Breast epithelium (tissue), 4 donors: ENCODE measurements at regions not wholly inside any gene's neighbourhood (a gene's known extent, or its start where the extent isn't known, plus 50 kb on each side); places are given as distances from the start of the nearest gene placed in this dataset.

Source experiments
- DNase-seq, 2 donors: peaks; one replicate each; pipeline ENCODE4 v3.0.0-alpha.2; 2019; ENCODE audit warnings: low spot score in 2 of 2
- H3K27ac ChIP-seq, 2 donors: fragments of 200-600 bp; sonication (generic) in 1 of 2; one replicate each; pipeline ENCODE4 v1.5.1; 2016 to 2019; ENCODE audit warnings: mild to moderate bottlenecking in 1 of 2
- H3K27me3 ChIP-seq, 2 donors: fragments of 200-600 bp; sonication (generic) in 1 of 2; one replicate each; pipeline versions ENCODE4 v1.5.1 to v1.6.0; 2017 to 2019; ENCODE audit warnings: control low read depth in 1 of 2, mild to moderate bottlenecking in 1 of 2
- H3K36me3 ChIP-seq: fragments of 200-600 bp; one replicate; pipeline ENCODE4 v1.5.1; 2019
- H3K4me1 ChIP-seq, 2 donors: fragments of 200-600 bp; sonication (generic); one replicate each; pipeline ENCODE4 v1.5.1; 2016 to 2019; ENCODE audit warnings: control low read depth in 1 of 2
- H3K4me3 ChIP-seq, 3 donors: fragments of 200-600 bp; sonication (generic); 1 replicate in 2 of 3; 2 replicates in 1 of 3; pipeline ENCODE4 v1.5.1; 2016 to 2019; ENCODE audit warnings: mild to moderate bottlenecking in 3 of 3, moderate library complexity in 2 of 3
- H3K9me3 ChIP-seq, 2 donors: fragments of 200-600 bp; sonication (generic) in 1 of 2; one replicate each; pipeline ENCODE4 v1.5.1; 2016 to 2019; ENCODE audit warnings: control low read depth in 1 of 2
- POLR2A ChIP-seq: fragments of 450-650 bp; IDR thresholded peaks from one replicate; pipeline ENCODE4 v1.6.1; 2016; ENCODE audit warnings: antibody characterized with exemption, mild to moderate bottlenecking, moderate library complexity
- POLR2AphosphoS5 ChIP-seq, 3 donors: sonication (generic); formaldehyde crosslinking; IDR thresholded peaks; one replicate each; pipeline ENCODE4 v1.6.1; 2017; ENCODE audit warnings: antibody characterized with exemption in 3 of 3
- intact Hi-C: fragments of 100-400 bp; cut with DNase I; formaldehyde crosslinking; loops from one replicate; pipeline ENCODE4 v1.15.1; 2023; ENCODE audit warnings: low total_unique reads
- TF ChIP-seq, protein P1 (sequence below), 3 donors: fragments of 450-650 bp; IDR thresholded peaks; one replicate each; pipeline ENCODE4 v1.5.1; 2016 to 2017; ENCODE audit warnings: antibody characterized with exemption in 3 of 3, mild to moderate bottlenecking in 3 of 3, moderate library complexity in 3 of 3

DNA sequence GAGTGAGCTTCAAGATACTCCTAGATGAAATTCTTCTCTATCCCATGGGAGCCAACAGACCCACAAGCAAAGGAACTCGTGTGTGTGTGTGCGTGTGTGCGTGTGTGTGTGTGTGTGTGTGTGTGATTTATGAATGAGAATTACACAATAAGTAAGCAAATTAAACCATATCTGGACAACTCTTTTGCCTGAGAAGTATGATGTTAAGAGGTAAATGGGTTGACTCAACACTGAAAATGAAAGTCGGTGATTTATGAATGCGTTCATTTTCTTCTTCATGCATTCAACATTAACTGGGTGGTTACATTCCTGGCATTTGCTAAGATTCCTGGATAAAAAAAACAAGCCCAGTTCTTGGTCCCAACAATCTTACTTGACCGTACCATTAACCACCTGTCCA, 171.3 kb upstream of the ZNF462 start:
- no peaks in the 10 kb centered on the region for H3K9me3 ChIP-seq
- TF ChIP-seq POLR2A (no peak), POLR2AphosphoS5 (IDR thresholded peaks at IDR 0.05) (no peak)
- TF ChIP-seq, protein P1, sequence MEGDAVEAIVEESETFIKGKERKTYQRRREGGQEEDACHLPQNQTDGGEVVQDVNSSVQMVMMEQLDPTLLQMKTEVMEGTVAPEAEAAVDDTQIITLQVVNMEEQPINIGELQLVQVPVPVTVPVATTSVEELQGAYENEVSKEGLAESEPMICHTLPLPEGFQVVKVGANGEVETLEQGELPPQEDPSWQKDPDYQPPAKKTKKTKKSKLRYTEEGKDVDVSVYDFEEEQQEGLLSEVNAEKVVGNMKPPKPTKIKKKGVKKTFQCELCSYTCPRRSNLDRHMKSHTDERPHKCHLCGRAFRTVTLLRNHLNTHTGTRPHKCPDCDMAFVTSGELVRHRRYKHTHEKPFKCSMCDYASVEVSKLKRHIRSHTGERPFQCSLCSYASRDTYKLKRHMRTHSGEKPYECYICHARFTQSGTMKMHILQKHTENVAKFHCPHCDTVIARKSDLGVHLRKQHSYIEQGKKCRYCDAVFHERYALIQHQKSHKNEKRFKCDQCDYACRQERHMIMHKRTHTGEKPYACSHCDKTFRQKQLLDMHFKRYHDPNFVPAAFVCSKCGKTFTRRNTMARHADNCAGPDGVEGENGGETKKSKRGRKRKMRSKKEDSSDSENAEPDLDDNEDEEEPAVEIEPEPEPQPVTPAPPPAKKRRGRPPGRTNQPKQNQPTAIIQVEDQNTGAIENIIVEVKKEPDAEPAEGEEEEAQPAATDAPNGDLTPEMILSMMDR (IDR thresholded peaks at IDR 0.05): no peak
- intact Hi-C loops: no loop called here
- no peaks in the 10 kb centered on the region for H3K4me1 ChIP-seq
- no peak overlapping the region for H3K4me3 ChIP-seq
- no peak overlapping the region for H3K27ac ChIP-seq
- DNase-seq: no peak
- no peaks in the 10 kb centered on the region for H3K27me3 ChIP-seq
- no peaks in the 10 kb centered on the region for H3K36me3 ChIP-seq

DNA sequence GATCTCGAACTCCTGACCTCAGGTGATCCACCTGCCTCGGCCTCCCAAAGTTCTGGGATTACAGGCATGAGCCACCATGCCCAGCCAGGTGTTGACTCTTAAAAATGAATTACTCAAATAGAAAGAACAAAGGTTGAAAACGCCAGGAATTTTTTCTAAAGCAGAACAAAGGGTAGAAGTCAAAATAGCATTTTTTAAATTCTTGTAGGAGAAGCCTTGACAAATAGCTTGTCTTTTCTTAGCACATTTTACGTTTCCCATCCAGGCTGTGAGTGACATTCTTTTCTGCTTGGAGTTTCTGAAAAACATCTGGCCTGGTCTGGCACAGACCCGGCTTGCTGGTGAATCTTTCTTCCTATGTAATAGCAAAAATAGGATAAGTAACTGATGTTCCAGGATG, 169.4 kb upstream of the ZNF462 start:
- Histone ChIP-seq H3K27ac (no peak overlapping the region), H3K9me3 (no peaks in the 10 kb centered on the region), H3K36me3 (no peaks in the 10 kb centered on the region), H3K4me1 (peaks cover 0 to 10% of the 10 kb centered on the region in 2 donors), H3K4me3 (no peak overlapping the region), H3K27me3 (no peaks in the 10 kb centered on the region)
- intact Hi-C loops: no loop called here
- TF ChIP-seq, protein P1 (IDR thresholded peaks at IDR 0.05): no peak
- TF ChIP-seq POLR2AphosphoS5 (IDR thresholded peaks at IDR 0.05) (no peak), POLR2A (no peak)
- DNase-seq: no peak

DNA sequence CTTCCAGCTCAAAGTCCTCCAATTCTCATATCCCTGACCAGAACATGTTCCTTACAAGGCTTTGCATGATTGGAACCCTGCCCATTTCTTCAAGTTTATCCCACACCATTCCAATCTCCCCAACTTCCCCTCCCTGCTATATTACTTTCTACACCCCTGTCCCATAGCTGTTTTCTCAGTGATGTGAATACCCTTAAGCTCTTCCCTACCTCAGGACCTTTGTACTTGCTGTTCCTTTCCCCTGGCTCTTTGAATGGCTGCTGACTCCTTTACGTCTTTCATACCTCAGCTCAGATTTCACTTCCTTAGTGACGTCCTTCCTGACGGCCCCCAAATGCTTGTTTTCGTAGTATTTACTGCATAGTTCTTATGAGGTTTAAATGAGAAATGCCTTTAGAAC, 166.2 kb upstream of the ZNF462 start:
- Histone ChIP-seq H3K27me3 (no peaks in the 10 kb centered on the region), H3K4me1 (peaks cover 0 to 10% of the 10 kb centered on the region in 2 donors), H3K9me3 (no peaks in the 10 kb centered on the region), H3K36me3 (no peaks in the 10 kb centered on the region), H3K4me3 (no peak overlapping the region), H3K27ac (no peak overlapping the region)
- TF ChIP-seq POLR2AphosphoS5 (IDR thresholded peaks at IDR 0.05) (no peak), POLR2A (no peak)
- TF ChIP-seq, protein P1 (IDR thresholded peaks at IDR 0.05): no peak
- DNase-seq: no peak
- intact Hi-C loops: no loop called here

DNA sequence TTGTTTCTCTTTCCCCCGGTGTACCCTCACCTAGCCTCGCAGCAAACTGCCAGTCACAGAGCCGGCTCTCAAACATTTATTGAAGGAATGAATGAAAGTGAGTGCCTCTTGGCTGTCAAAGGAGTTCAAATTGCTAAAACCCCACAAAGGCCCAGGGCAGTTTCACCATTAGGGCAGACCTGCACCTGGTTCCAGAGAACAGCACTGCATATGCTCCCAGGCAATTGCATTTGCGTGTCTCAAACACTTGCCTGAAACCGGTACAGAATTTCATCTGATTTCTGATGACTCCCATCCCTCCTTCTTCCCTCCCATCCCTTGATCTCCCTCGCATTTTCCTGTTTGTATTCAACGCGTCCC, 165.6 kb upstream of the ZNF462 start:
- TF ChIP-seq, protein P1 (IDR thresholded peaks at IDR 0.05): no peak
- no peak for TF ChIP-seq POLR2A
- TF ChIP-seq POLR2AphosphoS5 (IDR thresholded peaks at IDR 0.05): no peak
- Histone ChIP-seq H3K27me3 (no peaks in the 10 kb centered on the region), H3K27ac (no peak overlapping the region), H3K4me1 (peaks cover 0 to 10% of the 10 kb centered on the region in 2 donors), H3K4me3 (peak overlapping the region; percentile 5 to 62 (median 39)), H3K36me3 (no peaks in the 10 kb centered on the region), H3K9me3 (no peaks in the 10 kb centered on the region)
- intact Hi-C loops: no loop called here
- DNase-seq: no peak

DNA sequence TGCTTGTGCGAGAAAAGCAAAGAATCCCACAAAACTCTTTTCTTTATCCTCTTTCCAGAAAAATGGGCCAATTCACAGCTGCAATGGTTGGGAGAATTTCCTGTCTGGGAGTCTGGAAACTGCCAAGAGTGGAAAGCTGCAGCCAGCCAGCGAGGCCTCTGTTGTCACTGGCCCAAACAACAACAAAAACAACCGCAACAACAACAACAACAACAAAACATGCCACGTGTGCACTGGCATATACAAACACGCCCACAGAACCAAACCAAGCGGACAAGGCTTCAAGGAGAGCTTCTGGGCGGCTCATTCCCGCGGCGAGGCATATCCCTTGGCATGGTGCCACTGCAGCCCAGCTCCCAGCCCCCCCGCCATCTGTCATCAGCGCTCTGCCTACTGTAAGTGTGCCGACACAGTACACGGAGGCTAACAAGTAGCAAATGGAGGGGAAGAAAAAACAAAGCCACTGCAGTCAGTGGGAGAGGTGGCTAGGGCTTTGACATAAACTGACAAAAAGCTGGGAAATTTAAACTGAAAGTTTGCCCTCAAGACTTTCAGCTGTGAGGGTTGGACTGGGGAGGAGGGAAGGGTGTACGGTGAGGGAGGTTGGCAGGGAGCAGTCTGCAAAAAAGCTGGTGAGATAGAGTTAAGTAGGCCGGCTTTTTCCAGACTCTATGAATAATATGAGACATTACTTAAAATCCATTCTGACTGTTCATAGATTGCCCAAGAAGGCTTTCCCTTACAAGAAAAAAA, 165.0 kb upstream of the ZNF462 start:
- no peaks in the 10 kb centered on the region for H3K9me3 ChIP-seq
- H3K27ac ChIP-seq: no peak overlapping the region
- H3K27me3 ChIP-seq: no peaks in the 10 kb centered on the region
- H3K4me3 ChIP-seq: peak overlapping the region; percentile 5 to 62 (median 39)
- DNase-seq: peak; percentile 27 to 63
- H3K36me3 ChIP-seq: no peaks in the 10 kb centered on the region
- intact Hi-C loops: no loop called here
- H3K4me1 ChIP-seq: peaks cover 0 to 10% of the 10 kb centered on the region in 2 donors
- no peak for TF ChIP-seq POLR2A
